ENCODE measurements at regions not wholly inside any gene's neighbourhood (a gene's known extent, or its start where the extent isn't known, plus 50 kb on each side); places are given as distances from the start of the nearest gene placed in this dataset.

DNA sequence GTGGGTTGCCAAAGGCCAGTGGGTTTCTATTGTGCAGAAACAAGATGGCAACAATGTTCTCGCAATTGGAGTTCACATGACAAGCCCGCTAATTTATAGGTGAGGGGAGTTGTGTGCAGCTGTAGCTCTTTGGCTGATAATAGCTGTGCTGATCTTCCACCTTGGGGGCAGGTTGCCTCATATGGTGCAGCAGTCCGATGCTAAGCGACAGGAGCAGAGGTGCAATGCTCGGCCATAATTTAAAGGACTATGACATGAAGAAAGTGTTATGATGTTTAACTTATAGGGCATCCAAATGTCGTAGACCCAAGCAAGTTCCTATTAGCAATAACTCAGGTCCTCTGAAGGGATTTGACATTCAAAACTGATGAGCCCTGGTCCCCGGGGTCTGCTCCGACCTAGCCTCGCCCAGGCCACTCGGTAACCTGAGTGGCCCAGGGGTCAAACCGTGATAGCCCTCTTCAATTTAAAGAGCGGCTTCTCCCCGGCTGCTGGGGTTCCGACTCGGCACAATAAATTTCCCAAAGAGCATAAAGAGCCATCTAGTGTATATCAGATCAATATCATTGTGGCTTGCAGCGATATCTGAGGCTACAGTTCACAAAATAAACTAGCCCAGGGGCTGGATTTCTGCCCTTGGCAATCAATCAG, 724.0 kb downstream of the IRX1 start:
- DNase-seq (ENCODE audit: low spot score) = no peak

DNA sequence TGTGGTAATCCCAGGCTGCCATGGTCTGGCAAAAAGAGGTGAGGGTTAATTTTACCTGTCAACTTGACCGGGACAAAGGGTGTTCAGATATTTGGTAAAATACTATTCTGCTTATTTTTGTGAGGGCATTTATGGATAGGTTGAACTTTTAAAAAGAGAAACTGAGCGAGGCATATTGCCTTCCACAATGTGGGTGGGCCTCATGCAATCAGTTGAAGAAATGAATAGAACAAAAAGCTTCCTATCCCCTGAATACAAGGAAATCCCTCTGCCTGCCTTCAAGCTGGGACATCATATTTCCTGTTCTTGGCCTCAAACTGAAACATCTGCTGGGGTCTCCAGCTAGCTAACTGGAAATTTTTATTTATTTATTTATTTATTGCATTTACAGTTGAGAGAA, 734.7 kb downstream of the IRX1 start:
- DNase-seq (ENCODE audit: low spot score) = no peak

DNA sequence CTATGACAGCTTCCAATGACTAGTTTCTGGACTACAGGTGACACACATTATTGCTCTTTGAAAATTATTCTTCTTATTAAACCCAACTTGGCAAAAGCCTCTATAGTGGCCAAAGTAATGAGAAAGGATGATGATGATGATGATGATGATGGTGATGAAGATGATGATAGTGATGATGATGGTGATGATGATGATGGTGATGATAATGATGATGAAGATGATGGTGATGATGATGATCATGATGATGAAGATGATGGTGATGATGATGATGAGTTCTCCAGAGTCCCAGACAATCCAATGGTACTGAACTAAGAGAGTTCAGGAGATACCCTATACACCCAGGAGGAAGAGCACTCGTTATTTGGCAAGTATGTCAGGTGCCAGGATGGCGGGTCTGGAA, 739.4 kb downstream of the IRX1 start:
- DNase-seq (ENCODE audit: low spot score) = no peak

DNA sequence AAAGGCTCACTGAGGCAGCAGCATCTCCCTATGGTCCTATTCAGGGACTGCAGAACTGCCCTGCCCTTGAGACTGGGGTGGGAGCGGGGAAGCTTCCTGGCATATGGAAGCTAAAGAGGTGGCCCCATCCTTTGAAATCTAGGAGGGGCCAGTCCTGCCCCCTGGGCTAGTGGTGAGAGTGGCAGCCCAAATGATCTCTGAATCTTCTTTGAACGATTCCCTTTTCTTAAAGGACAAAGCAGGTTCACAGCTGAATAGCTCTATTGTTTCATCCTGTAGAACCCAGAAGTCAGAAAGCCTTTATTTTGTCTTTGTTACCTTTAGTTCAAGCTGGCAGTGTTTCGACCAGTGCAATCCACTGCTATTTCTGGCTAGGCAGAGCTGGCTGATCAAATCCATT, 741.9 kb downstream of the IRX1 start:
- DNase-seq (ENCODE audit: low spot score) = no peak

DNA sequence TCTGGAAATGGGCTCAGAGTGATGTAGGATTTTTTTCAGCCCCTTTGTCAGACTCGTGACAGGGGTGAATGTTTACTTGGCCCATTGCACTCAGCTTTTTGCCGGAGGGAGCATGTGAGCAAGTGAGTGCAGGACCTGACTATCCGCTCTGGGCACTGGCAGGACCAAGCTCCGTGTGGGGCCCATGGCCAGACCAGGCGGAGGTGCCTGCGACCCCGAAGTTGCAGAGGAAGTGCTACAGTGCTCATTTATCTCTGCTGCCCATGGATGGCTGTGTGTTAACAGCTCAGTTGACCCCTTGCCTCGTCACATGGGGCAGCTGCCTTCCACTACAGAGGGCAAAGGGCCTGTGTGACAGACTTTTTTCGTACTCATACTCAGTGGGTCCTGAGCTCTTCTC, 744.3 kb downstream of the IRX1 start:
- DNase-seq (ENCODE audit: low spot score) = no peak

DNA sequence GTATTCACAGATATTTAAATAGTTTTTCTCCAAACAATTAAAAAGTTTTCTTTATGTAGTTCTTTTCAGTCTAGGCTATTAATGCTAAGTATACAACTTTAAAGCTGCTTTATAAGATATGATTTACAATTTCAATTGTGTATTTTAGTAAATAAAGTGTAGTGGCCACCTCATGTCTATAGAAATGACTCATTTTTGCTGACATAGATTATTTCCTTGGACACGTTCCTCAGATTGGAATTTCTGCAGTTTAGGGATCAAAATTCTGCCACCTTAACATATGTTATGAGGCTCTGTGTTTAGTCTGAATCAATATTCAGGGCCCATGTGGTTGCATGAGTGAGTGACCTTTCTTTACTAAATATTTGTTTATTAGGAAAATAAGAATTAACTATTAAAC, 750.2 kb downstream of the IRX1 start:
- no peak for DNase-seq (ENCODE audit: low spot score)

DNA sequence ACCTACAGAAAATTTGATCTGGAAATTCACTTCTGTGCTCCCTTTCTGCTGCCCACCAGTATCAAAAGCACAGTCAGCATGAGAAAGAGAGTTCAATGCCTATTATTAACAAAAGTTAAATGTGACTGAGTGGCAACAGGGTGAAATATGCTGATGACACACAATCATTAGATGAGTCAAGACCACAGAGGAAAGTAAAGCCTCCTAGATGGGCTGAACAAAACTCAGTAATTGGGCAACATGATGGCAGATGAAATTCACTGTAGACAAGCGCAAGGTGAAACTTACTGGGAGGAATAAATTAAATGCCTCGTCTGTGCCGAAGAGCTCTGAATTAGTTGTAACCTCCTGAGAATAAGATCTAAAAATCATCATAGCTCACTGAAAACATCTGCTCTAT, 752.8 kb downstream of the IRX1 start:
- DNase-seq (ENCODE audit: low spot score) = no peak

DNA sequence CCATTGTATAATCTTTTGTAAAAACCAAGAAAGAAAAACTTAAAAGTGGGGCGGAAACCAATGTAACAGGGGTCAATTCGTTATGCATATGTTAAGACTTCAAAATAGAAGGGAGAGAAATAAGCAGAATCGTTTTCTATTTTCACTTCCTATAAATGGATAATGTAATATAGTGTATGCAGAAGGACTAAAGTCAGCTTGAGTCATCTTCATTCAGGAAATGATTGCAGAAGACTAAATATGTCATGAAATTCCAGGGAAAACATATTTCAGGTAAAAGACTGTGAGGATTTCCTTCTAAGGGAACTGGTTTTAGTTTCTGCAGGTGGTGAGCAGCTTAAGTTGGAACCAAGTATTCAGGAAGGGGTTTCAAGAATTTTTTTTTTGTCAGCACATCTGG, 753.3 kb downstream of the IRX1 start:
- no peak for DNase-seq (ENCODE audit: low spot score)

DNA sequence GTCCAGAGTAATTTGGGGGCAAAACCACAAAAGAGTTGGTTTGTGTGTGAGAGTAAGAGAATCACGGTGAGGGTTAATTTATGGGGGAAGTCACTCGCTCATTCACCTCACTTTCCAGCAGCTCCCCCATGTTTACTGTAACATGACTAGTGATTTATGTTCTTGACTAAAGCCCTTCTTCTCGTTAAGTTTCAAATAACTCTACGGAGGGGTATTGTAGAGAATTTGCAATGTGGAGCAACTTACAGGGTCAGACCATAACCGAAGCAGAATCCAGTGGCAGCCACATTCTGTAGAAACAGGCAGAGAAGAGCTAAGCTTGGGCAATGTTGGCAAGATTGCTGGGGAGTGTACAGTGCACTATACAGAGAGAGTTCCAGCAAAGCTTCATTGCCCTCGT, 760.6 kb downstream of the IRX1 start:
- no peak for DNase-seq (ENCODE audit: low spot score)

DNA sequence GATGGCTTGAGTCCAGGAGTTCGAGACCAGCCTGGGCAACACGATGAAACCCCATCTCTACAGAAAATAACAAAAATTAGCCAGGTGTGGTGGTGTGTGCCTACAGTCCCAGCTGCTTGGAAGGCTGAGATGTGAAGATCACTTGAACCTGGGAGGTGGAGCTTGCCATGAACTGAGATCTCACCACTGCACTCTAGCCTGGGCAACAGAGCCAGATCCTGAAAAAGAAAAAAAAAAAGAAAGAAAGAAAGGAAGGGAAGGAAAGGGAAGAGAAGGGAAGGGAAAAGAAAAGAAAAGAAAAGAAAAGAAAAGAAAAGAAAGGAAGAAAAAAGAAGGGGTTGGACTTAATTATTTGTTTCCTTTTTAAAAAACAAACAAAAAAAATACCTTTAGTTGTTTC, 764.2 kb downstream of the IRX1 start:
- no peak for DNase-seq (ENCODE audit: low spot score)

DNA sequence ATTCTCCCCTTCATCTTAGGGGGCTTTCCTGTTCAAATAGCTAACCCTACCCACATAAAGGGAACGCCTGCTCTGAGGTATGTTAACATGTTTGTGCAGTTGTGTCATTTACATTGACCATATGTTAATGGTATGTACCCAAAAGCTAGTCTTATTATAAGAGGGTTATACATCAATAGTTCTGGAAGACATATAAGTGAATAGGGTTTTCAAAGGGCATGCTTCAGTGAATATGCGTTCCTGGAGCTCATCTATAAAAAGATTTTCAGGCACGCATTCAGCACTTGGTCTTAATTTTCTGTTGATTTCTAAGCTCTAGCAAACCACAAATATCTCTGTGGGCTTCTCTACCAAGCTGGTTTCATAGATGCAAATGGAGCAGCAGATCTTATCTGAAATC, 766.1 kb downstream of the IRX1 start:
- no peak for DNase-seq (ENCODE audit: low spot score)

DNA sequence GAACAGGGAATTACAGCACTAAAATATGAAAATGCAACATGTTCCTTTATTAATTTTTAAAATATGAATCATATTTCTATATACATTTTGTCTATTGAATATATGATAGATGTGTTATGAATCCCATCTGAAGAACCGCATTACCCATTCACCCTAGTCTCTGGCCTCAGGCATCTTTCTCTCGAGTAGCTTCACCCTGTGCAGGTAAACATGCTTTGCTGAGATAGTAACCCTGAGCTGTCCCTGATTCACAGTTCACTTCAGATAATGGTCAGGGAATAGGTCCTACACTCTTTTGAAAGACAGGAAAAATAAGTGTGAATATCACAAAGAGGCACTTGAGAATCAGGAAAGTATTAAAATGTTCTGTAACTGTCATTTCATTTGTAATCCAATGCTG, 766.8 kb downstream of the IRX1 start:
- DNase-seq (ENCODE audit: low spot score) = no peak

DNA sequence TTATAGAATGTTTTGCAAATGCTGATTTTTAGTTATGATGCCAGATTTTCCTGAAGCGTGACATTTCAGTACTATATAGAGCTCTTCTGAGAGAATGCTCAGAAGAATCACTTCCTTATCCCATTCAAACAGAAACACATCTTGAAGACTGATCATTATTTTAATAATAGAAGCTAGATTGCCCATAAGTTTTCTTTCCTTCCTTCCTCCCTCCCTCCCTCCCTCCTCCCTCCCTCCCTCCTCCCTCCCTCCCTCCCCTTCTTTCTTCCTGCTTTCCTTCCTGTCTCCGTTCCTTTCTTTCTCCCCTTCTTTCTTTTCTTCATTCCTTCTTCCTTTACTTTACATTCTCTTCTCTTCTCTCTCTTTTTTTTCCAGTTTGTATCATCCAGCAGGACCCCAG, 767.4 kb downstream of the IRX1 start:
- no peak for DNase-seq (ENCODE audit: low spot score)

DNA sequence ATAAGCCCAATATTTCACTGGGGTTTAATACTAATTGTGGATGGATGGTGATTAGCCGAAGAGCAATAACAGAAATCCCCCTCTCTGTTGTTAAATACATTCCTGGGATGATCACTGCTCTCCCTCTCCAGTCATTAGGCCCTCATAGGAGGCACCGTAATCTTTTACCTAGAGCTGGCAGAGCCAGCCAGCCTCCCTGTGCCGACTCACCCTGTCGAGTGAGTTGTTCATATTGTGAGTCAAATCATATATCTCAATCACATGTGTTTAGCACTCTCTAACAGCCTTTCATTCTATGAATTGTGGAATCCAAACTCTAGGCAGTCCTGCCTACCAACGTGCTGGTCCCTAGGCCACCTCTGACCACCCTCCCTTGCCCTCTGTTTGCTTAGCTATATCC, 771.0 kb downstream of the IRX1 start:
- DNase-seq (ENCODE audit: low spot score) = no peak

DNA sequence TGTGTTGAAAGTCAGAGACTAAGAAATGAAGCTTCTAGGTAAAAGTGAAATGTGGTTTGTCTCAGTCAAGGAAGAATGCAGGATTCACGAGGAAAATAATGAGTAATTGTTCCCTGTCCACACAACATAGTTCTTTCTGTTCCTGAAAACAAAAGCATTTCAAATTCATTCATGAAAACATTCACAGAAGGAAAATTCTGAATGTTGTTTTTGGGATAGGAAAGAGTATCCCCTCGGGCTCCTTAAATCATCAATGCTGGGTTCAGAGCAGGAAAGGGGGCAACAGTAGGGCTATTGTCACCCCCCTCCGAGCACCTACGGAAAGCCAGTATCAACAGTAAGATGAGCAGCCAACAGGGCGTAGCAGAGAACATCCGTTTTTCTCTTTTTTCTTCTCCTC, 769.9 kb upstream of the ADAMTS16 start:
- peak; percentile 43 for DNase-seq (ENCODE audit: low spot score)

DNA sequence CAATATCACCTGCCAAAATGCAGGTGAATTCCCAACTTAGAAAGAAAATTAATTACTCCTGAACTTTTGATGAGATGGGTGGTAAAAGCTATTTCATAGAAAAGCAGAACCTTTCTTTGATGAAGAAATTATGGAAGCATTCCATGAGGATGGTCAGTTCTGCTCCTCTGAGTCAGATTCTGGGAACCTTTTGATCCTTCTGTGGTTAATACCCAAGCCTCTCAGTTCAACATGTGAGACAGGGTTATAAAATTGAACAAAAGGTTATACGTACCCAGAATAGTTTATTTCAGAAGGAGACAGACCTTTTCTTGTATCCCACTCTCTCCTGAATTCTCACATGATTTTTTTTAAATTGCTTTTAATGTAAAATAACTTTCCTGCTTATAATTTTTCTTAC, 767.6 kb upstream of the ADAMTS16 start:
- no peak for DNase-seq (ENCODE audit: low spot score)

DNA sequence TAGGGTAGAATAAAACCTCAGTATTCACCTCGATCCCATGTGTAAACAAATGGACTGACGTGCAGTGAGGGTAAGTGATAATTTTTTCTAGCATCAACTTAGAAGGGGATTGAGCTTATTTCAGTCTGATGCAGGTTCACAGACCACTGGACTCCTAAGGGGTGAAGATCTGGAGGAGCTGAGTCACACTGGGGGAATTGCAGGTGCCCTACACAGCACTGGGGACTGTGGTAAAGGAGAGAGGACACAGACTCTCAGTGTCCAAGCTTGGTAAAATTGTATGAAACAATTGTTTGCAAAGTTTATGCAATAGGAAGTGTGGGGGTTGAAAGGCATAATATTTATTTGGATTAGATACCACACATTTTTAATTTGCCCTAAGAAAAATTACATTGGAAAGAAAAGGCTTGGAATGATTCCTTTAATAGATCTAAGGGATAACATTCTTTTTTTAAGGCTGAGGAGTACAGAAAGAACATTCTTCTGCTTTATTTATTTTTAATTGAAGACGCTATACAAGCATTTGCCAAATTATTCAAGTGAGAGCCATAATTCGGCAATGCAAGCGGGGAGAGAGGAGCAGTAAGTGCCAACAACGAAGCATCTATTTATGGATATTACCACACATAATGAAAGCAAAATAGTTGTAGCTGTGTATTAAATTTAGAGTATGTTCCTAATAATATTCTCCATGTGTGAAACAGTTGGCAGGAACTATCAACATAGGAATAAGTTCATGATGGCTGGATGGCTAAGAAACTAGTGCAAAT, 766.9 kb upstream of the ADAMTS16 start:
- no peak for DNase-seq (ENCODE audit: low spot score)

DNA sequence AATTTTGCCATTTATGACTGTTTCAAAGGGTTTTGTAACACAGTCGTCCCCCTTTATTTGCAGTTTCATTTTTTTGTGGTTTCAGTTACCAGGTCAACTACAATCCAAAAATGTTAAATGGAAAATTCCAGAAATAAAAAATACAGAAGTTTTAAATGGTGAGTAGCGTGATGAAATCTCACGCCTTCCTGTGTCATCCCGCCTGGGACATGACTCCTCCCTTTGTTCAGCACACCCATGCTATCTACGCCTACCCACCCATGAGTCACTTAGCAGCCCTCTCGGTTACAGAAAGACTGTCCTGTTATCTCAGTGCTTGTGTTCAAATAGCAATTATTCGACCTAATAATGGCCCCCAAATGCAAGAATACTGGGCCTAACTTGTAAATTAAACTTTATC, 765.3 kb upstream of the ADAMTS16 start:
- no peak for DNase-seq (ENCODE audit: low spot score)

DNA sequence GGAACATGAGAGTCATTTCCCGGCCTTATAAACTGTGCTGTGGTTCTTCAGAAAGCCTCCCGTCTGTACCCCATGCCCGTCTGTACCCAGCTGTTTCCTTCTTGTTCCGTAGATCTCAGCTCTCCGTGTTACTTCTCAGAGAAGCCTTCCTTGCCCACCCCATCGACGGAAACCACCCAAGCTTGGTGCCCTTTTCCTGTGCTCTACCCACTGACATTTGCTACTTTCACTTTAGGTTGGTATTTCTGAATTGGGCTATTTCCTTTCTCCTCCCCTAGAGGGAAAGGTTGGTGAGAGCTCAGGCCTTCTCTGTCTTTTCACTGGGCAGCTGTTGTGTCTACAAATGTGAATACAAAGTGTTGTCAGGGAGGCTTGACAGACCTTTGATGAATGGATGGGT, 764.5 kb upstream of the ADAMTS16 start:
- no peak for DNase-seq (ENCODE audit: low spot score)

DNA sequence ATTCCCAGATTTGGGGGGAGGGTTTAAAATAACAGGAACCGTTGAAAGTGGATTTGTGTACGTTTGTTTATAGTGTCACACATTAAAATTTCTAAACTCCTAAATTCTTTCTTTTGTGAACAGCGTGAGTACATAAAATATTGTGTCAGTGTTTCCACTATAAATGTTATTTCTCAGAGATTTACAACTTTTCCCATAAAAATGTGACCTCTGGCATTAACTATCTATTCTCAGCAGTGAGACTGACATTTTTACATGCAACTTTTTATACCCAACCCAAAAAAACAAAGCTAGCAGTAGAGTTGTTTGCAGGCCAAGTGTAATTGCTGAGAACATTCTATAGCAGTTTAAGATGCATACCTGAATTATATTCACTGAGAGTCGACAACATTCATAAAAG, 757.0 kb upstream of the ADAMTS16 start:
- DNase-seq (ENCODE audit: low spot score) = no peak

DNA sequence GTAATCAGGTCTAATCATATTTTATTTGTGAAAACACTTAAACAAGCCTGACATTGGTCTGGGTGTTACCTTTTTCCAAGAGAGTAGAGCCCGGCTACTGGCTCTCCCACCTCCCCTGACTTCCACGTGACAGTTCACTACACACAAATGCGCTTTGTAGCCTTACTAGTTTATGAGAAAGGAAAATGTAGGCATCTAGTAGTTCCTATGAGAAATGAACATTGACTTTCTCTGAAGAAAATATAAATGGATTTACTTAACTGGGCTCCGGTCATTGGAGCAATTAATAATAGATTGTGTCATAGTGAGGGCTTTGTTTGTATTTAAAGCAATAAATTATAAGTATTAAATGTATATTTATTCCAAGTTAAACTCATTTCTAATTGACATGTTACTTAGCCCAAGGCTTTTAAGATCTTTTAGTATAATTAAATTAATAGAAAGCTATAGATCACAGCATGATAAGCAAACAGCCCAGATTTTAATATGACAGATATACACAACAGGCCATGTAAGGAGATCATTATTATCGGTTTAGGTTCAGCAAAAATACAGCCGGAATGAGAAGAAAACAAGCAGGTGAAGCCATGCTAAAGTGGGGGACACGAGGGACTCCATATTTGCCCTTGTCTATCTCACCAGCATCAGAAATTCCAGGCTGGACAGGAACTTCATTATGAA, 756.5 kb upstream of the ADAMTS16 start:
- no peak for DNase-seq (ENCODE audit: low spot score)

DNA sequence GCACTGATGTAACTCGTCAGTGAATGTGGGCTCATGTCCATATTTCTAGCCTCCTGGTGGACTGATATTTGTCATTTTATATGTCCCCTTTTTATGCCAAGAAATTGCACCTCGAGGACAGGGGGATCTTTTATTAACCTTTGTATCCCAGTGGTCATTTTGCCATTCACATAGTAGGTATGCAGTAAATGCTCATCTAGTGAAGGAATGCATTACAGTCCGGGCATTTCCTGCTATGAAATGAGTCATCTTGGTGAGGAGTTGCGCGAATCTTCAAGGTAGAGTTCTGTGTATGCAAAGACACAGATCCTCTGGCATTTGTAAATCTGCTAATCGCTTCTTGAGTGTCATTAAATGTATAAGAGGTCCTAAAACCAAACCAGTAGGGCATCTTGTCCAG, 755.5 kb upstream of the ADAMTS16 start:
- no peak for DNase-seq (ENCODE audit: low spot score)

DNA sequence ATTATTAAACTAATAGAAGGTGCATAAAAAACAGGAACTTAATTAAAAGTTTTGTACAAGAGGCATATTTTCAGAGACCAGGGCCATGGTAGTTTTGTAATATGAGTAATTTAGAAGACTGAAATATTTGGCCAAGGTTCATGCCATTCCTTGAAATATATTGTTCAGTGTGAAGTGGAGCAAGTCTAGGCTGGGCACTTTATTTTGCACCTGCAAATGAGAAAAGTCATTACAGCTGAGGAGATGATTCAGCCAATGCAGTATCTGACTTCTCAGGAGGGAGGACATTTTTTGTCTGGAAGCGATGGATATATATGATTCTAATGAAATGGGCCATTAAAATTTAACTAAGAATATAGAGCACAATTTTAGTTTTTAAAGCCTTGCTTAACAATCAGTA, 754.0 kb upstream of the ADAMTS16 start:
- no peak for DNase-seq (ENCODE audit: low spot score)

DNA sequence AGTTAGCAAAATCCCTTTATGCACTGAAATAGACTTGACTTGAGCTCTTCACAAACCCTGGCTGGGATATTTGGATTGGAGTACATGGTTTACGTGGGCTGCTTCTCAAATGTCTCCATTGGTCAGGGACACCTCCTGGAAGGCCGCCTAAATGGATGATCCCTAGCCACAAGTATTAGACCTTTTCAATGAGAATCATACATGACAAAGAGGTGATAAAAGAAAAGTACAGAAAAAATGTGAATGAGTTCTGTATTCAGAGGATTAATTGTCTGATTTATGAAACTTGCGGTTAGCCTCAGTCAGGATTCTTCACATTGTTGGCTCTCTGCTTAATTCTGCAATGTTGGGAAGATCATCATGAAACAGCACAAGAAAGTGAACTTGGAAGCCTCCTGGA, 752.8 kb upstream of the ADAMTS16 start:
- DNase-seq (ENCODE audit: low spot score) = no peak

Measured in globus pallidus (tissue), 1 donor.